Stomach (tissue), 8 donors: ENCODE measurements at regions not wholly inside any gene's neighbourhood (a gene's known extent, or its start where the extent isn't known, plus 50 kb on each side); places are given as distances from the start of the nearest gene placed in this dataset.
"Not testable (repeated sequence)": the region's sequence is repeated elsewhere in the genome, so short reads cannot be mapped to it uniquely, and the experiment has no call there.

Experiments
- DNase-seq, 2 donors: peaks; one replicate each; pipeline versions ENCODE4 v3.0.0 to v3.0.0-alpha.2; 2013 to 2019
- H3K27ac ChIP-seq, 5 donors: fragments of 200-600 bp in 4 of 5; sonication (generic) in 4 of 5; one replicate each; pipeline ENCODE4 v1.5.1; 2013 to 2019; ENCODE audit warnings: mild to moderate bottlenecking in 1 of 5, moderate library complexity in 1 of 5
- H3K27me3 ChIP-seq, 3 donors: fragments of 200-600 bp; sonication (generic); one replicate each; pipeline ENCODE4 v1.5.1; 2017 to 2019; ENCODE audit warnings: mixed run types in 1 of 3
- H3K36me3 ChIP-seq, 4 donors: fragments of 200-600 bp; sonication (generic); 1 replicate in 3 of 4; 2 replicates in 1 of 4; pipeline ENCODE4 v1.5.1; 2016 to 2019
- H3K4me1 ChIP-seq, 4 donors: fragments of 200-600 bp; sonication (generic); one replicate each; pipeline ENCODE4 v1.5.1; 2016 to 2019
- H3K4me3 ChIP-seq, 4 donors: fragments of 200-600 bp; sonication (generic) in 3 of 4; one replicate each; pipeline ENCODE4 v1.5.1; 2016 to 2019; ENCODE audit warnings: mild to moderate bottlenecking in 1 of 4
- H3K9me3 ChIP-seq, 4 donors: fragments of 200-600 bp; sonication (generic); one replicate each; pipeline ENCODE4 v1.5.1; 2016 to 2019
- CTCF ChIP-seq, 7 experiments: fragments of 450-650 bp in 4 of 7; fragments of 200-600 bp in 3 of 7; sonication (generic) in 3 of 7; IDR thresholded peaks; one replicate each; pipeline ENCODE4 v1.5.1; 2016 to 2019; ENCODE audit warnings: antibody characterized with exemption in 7 of 7, control low read depth in 2 of 7, mild to moderate bottlenecking in 1 of 7
- EP300 ChIP-seq: sonication (generic); formaldehyde crosslinking; IDR thresholded peaks from one replicate; pipeline ENCODE4 v1.6.1; 2017; ENCODE audit warnings: antibody characterized with exemption
- POLR2A ChIP-seq, 4 donors: fragments of 450-650 bp; IDR thresholded peaks; one replicate each; pipeline ENCODE4 v1.6.1; 2016; ENCODE audit warnings: antibody characterized with exemption in 4 of 4, control low read depth in 2 of 4, mild to moderate bottlenecking in 1 of 4, moderate library complexity in 1 of 4
- POLR2AphosphoS5 ChIP-seq, 3 donors: sonication (generic); formaldehyde crosslinking; IDR thresholded peaks; one replicate each; pipeline ENCODE4 v1.6.1; 2016; ENCODE audit warnings: antibody characterized with exemption in 3 of 3
- WGBS, 5 donors: extraction: QIAGEN DNeasy Blood & Tissue Kit in 3 of 5; methylation state at CpG; one replicate each; pipeline versions ENCODE4 v1.1.5 to v1.1.7; 2013 to 2018; 5-methylcytosine and 5-hydroxymethylcytosine counted together
- intact Hi-C: fragments of 100-400 bp; cut with DNase I; formaldehyde crosslinking; loops from one replicate; pipeline ENCODE4 v1.15.1; 2023; ENCODE audit warnings: low total_unique reads
- donor health status: healthy with polysubstance abuse.
- donor health status: Bipolar disorder and iron deficiency.
- donor health status: healthy.

DNA sequence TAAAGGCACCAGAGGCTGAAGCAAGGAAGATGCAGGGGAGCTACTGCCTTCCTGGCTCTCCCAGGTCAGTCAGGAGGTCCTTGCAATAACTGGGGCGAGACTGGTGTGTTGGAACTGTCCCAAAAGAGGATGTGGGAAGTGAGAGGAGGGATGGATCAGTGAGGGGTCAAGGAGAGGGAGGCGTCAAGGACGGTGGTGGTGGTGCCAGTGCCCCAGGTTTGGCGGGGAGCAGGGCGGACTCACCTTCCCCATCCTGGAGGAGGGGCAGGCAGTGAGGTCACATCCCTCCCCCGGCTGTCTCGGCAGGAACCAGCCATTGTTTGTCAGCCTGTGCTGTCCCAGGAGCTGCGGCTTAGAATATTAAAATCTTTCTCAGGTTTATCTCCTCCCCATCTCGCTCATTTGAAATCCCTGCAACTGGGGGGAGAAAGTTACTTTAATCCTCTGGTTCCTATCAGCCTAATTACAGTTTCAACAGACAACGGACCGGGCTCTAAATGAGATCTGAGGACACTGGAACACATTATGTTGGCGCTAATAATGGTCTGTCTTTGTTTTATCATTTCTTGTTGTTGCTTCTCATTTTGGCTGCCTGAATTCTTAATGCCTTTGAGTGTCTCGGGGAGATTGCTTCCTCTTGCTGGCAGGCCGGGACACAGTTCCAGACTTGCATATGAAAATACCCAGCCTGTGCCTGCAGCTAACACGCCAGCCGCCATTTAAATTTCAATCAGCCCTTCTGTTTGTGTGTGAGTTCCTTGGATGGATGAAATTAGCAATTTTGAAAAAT, 387.5 kb downstream of the RPS24 start:
- intact Hi-C loops, result no loop called here
- WGBS, 5 donors, result 66 to 80% (median 73%) methylated on average over 16 of the region's 16 CpGs
- no peak for DNase-seq
- H3K36me3 ChIP-seq, result no peaks in the 10 kb centered on the region
- no peaks in the 10 kb centered on the region for H3K27me3 ChIP-seq
- TF ChIP-seq POLR2A (IDR thresholded peaks at IDR 0.05) (no peak), CTCF (IDR thresholded peaks at IDR 0.05) (no peak), EP300 (no peak), POLR2AphosphoS5 (IDR thresholded peaks at IDR 0.05) (no peak)
- H3K4me3 ChIP-seq, result no peak overlapping the region
- no peak overlapping the region for H3K27ac ChIP-seq
- peaks cover 0 to 15% (median 5%) of the 10 kb centered on the region in 4 donors for H3K9me3 ChIP-seq
- H3K4me1 ChIP-seq, result no peaks in the 10 kb centered on the region

DNA sequence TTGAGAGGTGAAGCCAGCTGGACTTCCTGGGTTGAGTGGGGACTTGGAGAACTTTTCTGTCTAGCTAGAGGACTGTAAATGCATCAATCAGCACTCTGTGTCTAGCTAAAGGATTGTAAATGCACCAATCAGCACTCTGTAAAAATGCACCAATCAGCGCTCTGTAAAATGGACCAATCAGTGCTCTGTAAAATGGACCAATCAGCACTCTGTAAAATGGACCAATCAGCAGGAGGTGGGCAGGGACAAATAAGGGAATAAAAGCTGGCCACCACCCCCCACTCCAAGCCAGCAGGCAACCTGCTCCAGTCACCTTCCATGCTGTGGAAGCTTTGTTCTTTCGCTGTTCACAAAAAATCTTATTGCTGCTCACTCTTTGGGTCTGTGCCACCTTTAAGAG, 390.4 kb downstream of the RPS24 start:
- H3K27me3 ChIP-seq, H3K27ac ChIP-seq, DNase-seq, H3K4me3 ChIP-seq, H3K4me1 ChIP-seq, H3K36me3 ChIP-seq, intact Hi-C loops: not testable (repeated sequence)
- WGBS, 5 donors, result 98 to 100% (median 100%) methylated on average over 2 of the region's 2 CpGs
- H3K9me3 ChIP-seq, result peaks cover 0 to 15% (median 5%) of the 10 kb centered on the region in 4 donors

- no peak for DNase-seq
These were observed 391.1 kb downstream of the RPS24 start for GRCh38 chr10:78424723-78425122.

GRCh38 chr10:78426181-78426580, 392.5 kb downstream of the RPS24 start:
- TF ChIP-seq POLR2AphosphoS5 (IDR thresholded peaks at IDR 0.05), result no peak
- TF ChIP-seq POLR2A (IDR thresholded peaks at IDR 0.05), result no peak
- no peak for TF ChIP-seq CTCF (IDR thresholded peaks at IDR 0.05)
- no peak for TF ChIP-seq EP300
- Histone ChIP-seq H3K9me3 (peaks cover 0 to 15% (median 5%) of the 10 kb centered on the region in 4 donors), H3K4me1 (no peaks in the 10 kb centered on the region), H3K27ac (no peak overlapping the region), H3K36me3 (no peaks in the 10 kb centered on the region), H3K27me3 (no peaks in the 10 kb centered on the region), H3K4me3 (no peak overlapping the region)
- intact Hi-C loops, result no loop called here
- DNase-seq, result no peak
- WGBS, 5 donors, result 84 to 91% (median 86%) methylated on average over 3 of the region's 3 CpGs

More at GRCh38 chr10:78424723-78425122, 391.1 kb downstream of the RPS24 start:
- H3K36me3 ChIP-seq, result no peaks in the 10 kb centered on the region
- TF ChIP-seq EP300, result no peak
- no peak for TF ChIP-seq POLR2A (IDR thresholded peaks at IDR 0.05)
- TF ChIP-seq CTCF (IDR thresholded peaks at IDR 0.05), result no peak
- no peak for TF ChIP-seq POLR2AphosphoS5 (IDR thresholded peaks at IDR 0.05)
- H3K27me3 ChIP-seq, result no peaks in the 10 kb centered on the region
- no peak overlapping the region for H3K27ac ChIP-seq
- H3K4me3 ChIP-seq, result no peak overlapping the region
- WGBS, 5 donors, result 79 to 88% (median 83%) methylated on average over 1 of the region's 1 CpG
- peaks cover 0 to 15% (median 5%) of the 10 kb centered on the region in 4 donors for H3K9me3 ChIP-seq
- intact Hi-C loops, result no loop called here
- H3K4me1 ChIP-seq, result no peaks in the 10 kb centered on the region

DNA sequence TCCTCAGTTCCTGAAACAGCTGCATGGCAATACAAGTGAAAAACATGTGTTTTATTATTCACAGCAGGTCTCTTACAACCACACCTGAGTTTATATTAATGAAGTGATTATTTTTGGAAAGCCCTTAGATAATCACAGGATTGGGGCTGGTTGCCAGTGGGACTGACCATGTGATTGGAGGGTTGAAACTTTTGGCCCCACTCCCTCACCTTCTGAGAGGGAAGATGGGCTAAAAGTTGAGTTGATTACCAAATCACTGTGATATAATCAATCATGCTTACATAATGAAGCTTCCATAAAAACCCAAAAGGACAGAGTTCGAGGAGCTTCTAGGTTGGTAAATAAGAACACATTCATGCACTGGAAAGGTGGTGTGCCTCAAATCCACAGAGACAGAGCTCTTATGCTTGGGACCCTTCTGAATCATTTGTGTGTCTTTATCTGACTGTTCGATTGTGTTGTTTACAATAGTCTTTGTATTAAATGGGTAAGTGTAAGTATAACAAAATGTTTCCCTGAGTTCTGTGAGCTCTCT, 393.9 kb downstream of the RPS24 start:
- Histone ChIP-seq H3K27me3 (no peaks in the 10 kb centered on the region), H3K9me3 (peaks cover 0 to 15% (median 5%) of the 10 kb centered on the region in 4 donors), H3K4me1 (peaks cover 0 to under 1% (median under 1%) of the 10 kb centered on the region in 4 donors), H3K4me3 (no peak overlapping the region), H3K36me3 (no peaks in the 10 kb centered on the region), H3K27ac (no peak overlapping the region)
- 47 to 74% (median 66%) methylated on average over 2 of the region's 2 CpGs for WGBS, 5 donors
- no peak for DNase-seq
- no peak for TF ChIP-seq POLR2AphosphoS5 (IDR thresholded peaks at IDR 0.05)
- TF ChIP-seq CTCF (IDR thresholded peaks at IDR 0.05), result no peak
- TF ChIP-seq EP300, result no peak
- no peak for TF ChIP-seq POLR2A (IDR thresholded peaks at IDR 0.05)
- intact Hi-C loops, result no loop called here
